Caco-2 (cell line): ENCODE measurements at regions not wholly inside any gene's neighbourhood (a gene's known extent, or its start where the extent isn't known, plus 50 kb on each side); places are given as distances from the start of the nearest gene placed in this dataset.

Source experiments
- BruUV-seq: library from RNA; stranded (reverse); fragments of 400-500 nt; replicated peaks from 2 replicates; lab custom pipeline; 2021; lab: Mats Ljungman, UMichigan
- CTCF ChIA-PET: fragments of 300-600 bp; sonication (Branson Sonifier 250); formaldehyde crosslinking; loops from one replicate; lab custom pipeline; 2022; ENCODE audit warnings: antibody characterized with exemption; lab: Charles Lee
- POLR2A ChIA-PET: fragments of 300-600 bp; sonication (Branson Sonifier 250); formaldehyde crosslinking; loops from one replicate; lab custom pipeline; 2022; ENCODE audit warnings: antibody characterized with exemption; lab: Charles Lee
- DNase-seq, 2 experiments: peaks; one replicate each; pipeline versions ENCODE4 v3.0.0 to v3.0.0-alpha.2; 2020 to 2022
- H3K27me3 ChIP-seq: replicated peaks from 2 replicates; pipeline ENCODE4 v1.6.0; 2011; ENCODE audit warnings: low read length; ENCODE audit not compliant: control insufficient read depth, insufficient read depth
- H3K36me3 ChIP-seq: 2 replicates; pipeline ENCODE4 v1.5.1; 2011; ENCODE audit warnings: low read length; ENCODE audit not compliant: control insufficient read depth, insufficient read depth
- H3K4me1 ChIP-seq: fragments of 250-450 bp; sonication (Bioruptor Pico); 2 replicates; pipeline ENCODE4 v1.5.1; 2020; ENCODE audit warnings: mild to moderate bottlenecking
- H3K4me3 ChIP-seq: 2 replicates; pipeline ENCODE4 v1.5.1; 2011; ENCODE audit warnings: low read depth, mild to moderate bottlenecking, control low read depth, low read length
- H3K9me3 ChIP-seq: fragments of 250-450 bp; sonication (Bioruptor Pico); 2 replicates; pipeline ENCODE4 v1.5.1; 2020; ENCODE audit warnings: mild to moderate bottlenecking, moderate library complexity
- H3K27ac Mint-ChIP-seq: one replicate; pipeline ENCODE4 v1.8.0; 2022; ENCODE audit warnings: mixed read lengths; ENCODE audit not compliant: unreplicated experiment
- H3K27me3 Mint-ChIP-seq: one replicate; pipeline ENCODE4 v1.8.0; 2022; ENCODE audit warnings: mixed read lengths; ENCODE audit not compliant: insufficient read depth, unreplicated experiment
- H3K36me3 Mint-ChIP-seq: one replicate; pipeline ENCODE4 v1.8.0; 2022; ENCODE audit warnings: mild to moderate bottlenecking, mixed read lengths; ENCODE audit not compliant: insufficient read depth, unreplicated experiment
- H3K4me1 Mint-ChIP-seq: one replicate; pipeline ENCODE4 v1.8.0; 2022; ENCODE audit warnings: low read depth, mixed read lengths; ENCODE audit not compliant: unreplicated experiment
- H3K4me3 Mint-ChIP-seq: one replicate; pipeline ENCODE4 v1.8.0; 2022; ENCODE audit warnings: mild to moderate bottlenecking, moderate library complexity, mixed read lengths; ENCODE audit not compliant: unreplicated experiment
- H3K9me3 Mint-ChIP-seq: one replicate; pipeline ENCODE4 v1.8.0; 2022; ENCODE audit warnings: mixed read lengths; ENCODE audit not compliant: unreplicated experiment
- intact Hi-C: fragments of 100-400 bp; cut with micrococcal nuclease; formaldehyde crosslinking; loops from one replicate; pipeline ENCODE4 v1.10.0; 2022; ENCODE audit not compliant: unreplicated experiment
- TF ChIP-seq, protein P1 (sequence below), 2 experiments: fragments of 200-600 bp in 1 of 2; IDR thresholded peaks; 1 replicate in 1 of 2; 2 replicates in 1 of 2; pipeline versions ENCODE4 v1.5.1 to v1.8.0; 2011 to 2022; ENCODE audit warnings: antibody characterized with exemption in 1 of 2, control low read depth in 1 of 2, inconsistent platforms in 1 of 2, low read depth in 1 of 2, low read length in 1 of 2, mild to moderate bottlenecking in 1 of 2, moderate library complexity in 1 of 2; ENCODE audit not compliant: insufficient read depth in 1 of 2, severe bottlenecking in 1 of 2, unreplicated experiment in 1 of 2

- Histone ChIP-seq H3K27me3 (no peaks in the 10 kb centered on the region), H3K4me1 (no peaks in the 10 kb centered on the region), H3K36me3 (no peaks in the 10 kb centered on the region), H3K4me3 (no peak overlapping the region), H3K9me3 (no peaks in the 10 kb centered on the region)
- H3K36me3 Mint-ChIP-seq, result no peaks in the 10 kb centered on the region
- no peak overlapping the region for H3K27ac Mint-ChIP-seq
- TF ChIP-seq, protein P1, sequence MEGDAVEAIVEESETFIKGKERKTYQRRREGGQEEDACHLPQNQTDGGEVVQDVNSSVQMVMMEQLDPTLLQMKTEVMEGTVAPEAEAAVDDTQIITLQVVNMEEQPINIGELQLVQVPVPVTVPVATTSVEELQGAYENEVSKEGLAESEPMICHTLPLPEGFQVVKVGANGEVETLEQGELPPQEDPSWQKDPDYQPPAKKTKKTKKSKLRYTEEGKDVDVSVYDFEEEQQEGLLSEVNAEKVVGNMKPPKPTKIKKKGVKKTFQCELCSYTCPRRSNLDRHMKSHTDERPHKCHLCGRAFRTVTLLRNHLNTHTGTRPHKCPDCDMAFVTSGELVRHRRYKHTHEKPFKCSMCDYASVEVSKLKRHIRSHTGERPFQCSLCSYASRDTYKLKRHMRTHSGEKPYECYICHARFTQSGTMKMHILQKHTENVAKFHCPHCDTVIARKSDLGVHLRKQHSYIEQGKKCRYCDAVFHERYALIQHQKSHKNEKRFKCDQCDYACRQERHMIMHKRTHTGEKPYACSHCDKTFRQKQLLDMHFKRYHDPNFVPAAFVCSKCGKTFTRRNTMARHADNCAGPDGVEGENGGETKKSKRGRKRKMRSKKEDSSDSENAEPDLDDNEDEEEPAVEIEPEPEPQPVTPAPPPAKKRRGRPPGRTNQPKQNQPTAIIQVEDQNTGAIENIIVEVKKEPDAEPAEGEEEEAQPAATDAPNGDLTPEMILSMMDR (IDR thresholded peaks at IDR 0.05; ENCODE audit: insufficient read depth in 1 of 2, low read depth in 1 of 2, low read length in 1 of 2, severe bottlenecking in 1 of 2, unreplicated experiment in 1 of 2), result no peak
- POLR2A ChIA-PET, result no interaction called here
- DNase-seq, result no peak
- H3K9me3 Mint-ChIP-seq, result no peaks in the 10 kb centered on the region
- peaks cover 5% of the 10 kb centered on the region for H3K27me3 Mint-ChIP-seq
- no TSS peak for BruUV-seq
- CTCF ChIA-PET, result no interaction called here
- intact Hi-C loops, result no loop called here
- no peak overlapping the region for H3K4me3 Mint-ChIP-seq
- H3K4me1 Mint-ChIP-seq, result no peaks in the 10 kb centered on the region
Measured at GRCh38 chr5:163623524-163623923, 118.1 kb downstream of the MAT2B start.

DNA sequence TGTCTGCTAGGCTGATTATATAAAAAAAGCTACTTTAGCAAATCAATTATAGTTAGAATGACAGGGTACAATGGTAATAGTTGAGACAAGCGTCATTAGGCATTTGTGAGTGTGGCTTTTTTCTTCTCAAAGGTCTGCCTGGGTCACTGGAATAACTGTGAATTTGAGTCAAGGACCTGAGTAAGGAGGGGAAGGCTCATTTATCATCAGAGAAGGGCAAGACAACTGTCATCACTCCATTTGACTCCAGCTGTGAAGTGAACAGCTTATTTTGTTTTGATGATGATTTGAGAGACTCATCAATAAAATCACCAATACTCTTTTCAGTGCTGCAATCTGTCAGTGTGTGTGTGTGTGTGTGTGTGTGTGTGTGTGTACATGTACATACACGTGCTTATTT lies 118.6 kb downstream of the MAT2B start:
- Histone ChIP-seq H3K36me3 (no peaks in the 10 kb centered on the region), H3K27me3 (no peaks in the 10 kb centered on the region), H3K9me3 (no peaks in the 10 kb centered on the region), H3K4me1 (no peaks in the 10 kb centered on the region), H3K4me3 (no peak overlapping the region)
- Mint-ChIP-seq H3K36me3 (no peaks in the 10 kb centered on the region), H3K9me3 (no peaks in the 10 kb centered on the region), H3K27me3 (peaks cover 4% of the 10 kb centered on the region), H3K4me1 (no peaks in the 10 kb centered on the region), H3K27ac (no peak overlapping the region), H3K4me3 (no peak overlapping the region)
- POLR2A ChIA-PET, result no interaction called here
- TF ChIP-seq, protein P1 (IDR thresholded peaks at IDR 0.05; ENCODE audit: insufficient read depth in 1 of 2, low read depth in 1 of 2, low read length in 1 of 2, severe bottlenecking in 1 of 2, unreplicated experiment in 1 of 2), result no peak
- BruUV-seq, result no TSS peak
- DNase-seq, result no peak
- CTCF ChIA-PET, result no interaction called here
- intact Hi-C loops, result no loop called here

GRCh38 chr5:163624431-163624830 lies 119.0 kb downstream of the MAT2B start:
- ChIA-PET CTCF (no interaction called here), POLR2A (no interaction called here)
- Histone ChIP-seq H3K27me3 (no peaks in the 10 kb centered on the region), H3K36me3 (no peaks in the 10 kb centered on the region), H3K4me3 (no peak overlapping the region), H3K4me1 (no peaks in the 10 kb centered on the region), H3K9me3 (no peaks in the 10 kb centered on the region)
- Mint-ChIP-seq H3K27me3 (peaks cover 4% of the 10 kb centered on the region), H3K4me3 (no peak overlapping the region), H3K36me3 (no peaks in the 10 kb centered on the region), H3K9me3 (no peaks in the 10 kb centered on the region), H3K27ac (no peak overlapping the region), H3K4me1 (no peaks in the 10 kb centered on the region)
- no TSS peak for BruUV-seq
- TF ChIP-seq, protein P1 (IDR thresholded peaks at IDR 0.05; ENCODE audit: insufficient read depth in 1 of 2, low read depth in 1 of 2, low read length in 1 of 2, severe bottlenecking in 1 of 2, unreplicated experiment in 1 of 2), result no peak
- intact Hi-C loops, result no loop called here
- DNase-seq, result no peak
